ENCODE measurements at regions not wholly inside any gene's neighbourhood (a gene's known extent, or its start where the extent isn't known, plus 50 kb on each side); places are given as distances from the start of the nearest gene placed in this dataset.
A peak's percentile ranks its signal among the peaks of the same experiment; 100 is the strongest.

GRCh38 chr18:55779691-55780585, 191.9 kb upstream of the TCF4 start (continued):
- TF ChIP-seq ZNF423 (tag by site-specific recombination; IDR thresholded peaks at IDR 0.05) (peak; percentile 38; the same call in 1 of the 2 replicates), ZNF174 (tag by site-specific recombination; IDR thresholded peaks at IDR 0.05) (no peak), ZNF341 (tag by site-specific recombination; IDR thresholded peaks at IDR 0.05; ENCODE audit: low read depth) (peak; percentile 75), ZNF19 (tag by site-specific recombination; IDR thresholded peaks at IDR 0.05; ENCODE audit: low read depth) (no peak), ZXDB (tag by site-specific recombination; IDR thresholded peaks at IDR 0.05) (0 out of 2 replicates have a peak, but pooled peaks have one; percentile 16), FEZF1 (tag by site-specific recombination; IDR thresholded peaks at IDR 0.05) (no peak), ZNF138 (tag by site-specific recombination; IDR thresholded peaks at IDR 0.05; ENCODE audit: borderline replicate concordance) (no peak), ZNF561 (tag by site-specific recombination; IDR thresholded peaks at IDR 0.05; ENCODE audit: borderline replicate concordance) (no peak), ZNF510 (tag by site-specific recombination; IDR thresholded peaks at IDR 0.05; ENCODE audit: insufficient replicate concordance) (no peak), BCL6B (tag by site-specific recombination; IDR thresholded peaks at IDR 0.05) (no peak), ZNF791 (tag by site-specific recombination; IDR thresholded peaks at IDR 0.05) (no peak), HIC1 (tag by site-specific recombination; IDR thresholded peaks at IDR 0.05) (no peak), ZNF114 (tag by site-specific recombination; IDR thresholded peaks at IDR 0.05) (no peak), ZNF280C (tag by site-specific recombination; IDR thresholded peaks at IDR 0.05) (no peak), ZNF639 (tag by site-specific recombination; IDR thresholded peaks at IDR 0.05) (no peak), ZNF398 (tag by site-specific recombination; IDR thresholded peaks at IDR 0.05) (no peak), ZNF701 (tag by site-specific recombination; IDR thresholded peaks at IDR 0.05) (no peak), ZFHX2 (tag by site-specific recombination; conservative IDR thresholded peaks at IDR 0.05) (no peak), ZNF548 (tag by site-specific recombination; IDR thresholded peaks at IDR 0.05) (no peak), ZNF394 (tag by site-specific recombination; IDR thresholded peaks at IDR 0.05; ENCODE audit: borderline replicate concordance) (0 out of 2 replicates have a peak, but pooled peaks have one; percentile 18), ZNF354C (tag by site-specific recombination; IDR thresholded peaks at IDR 0.05; ENCODE audit: borderline replicate concordance, low read depth) (no peak), ZNF626 (tag by site-specific recombination; IDR thresholded peaks at IDR 0.05) (no peak), TRIM28 (IDR thresholded peaks at IDR 0.05; ENCODE audit: borderline replicate concordance, low read length) (no peak), ZNF664 (tag by site-specific recombination; IDR thresholded peaks at IDR 0.05) (no peak), ZNF76 (tag by site-specific recombination; IDR thresholded peaks at IDR 0.05; ENCODE audit: borderline replicate concordance, low read depth) (no peak; the same call in 1 of the 2 replicates), ZFP69B (tag by site-specific recombination; IDR thresholded peaks at IDR 0.05) (peak; percentile 72), ZNF302 (tag by site-specific recombination; IDR thresholded peaks at IDR 0.05; ENCODE audit: low read depth) (no peak), SP3 (tag by site-specific recombination; IDR thresholded peaks at IDR 0.05) (no peak), ELK4 (IDR thresholded peaks at IDR 0.05; ENCODE audit: borderline replicate concordance, low read depth, low read length) (no peak), ZSCAN16 (tag by site-specific recombination; IDR thresholded peaks at IDR 0.05) (no peak)
